Breast epithelium (tissue), 4 donors: ENCODE measurements at regions not wholly inside any gene's neighbourhood (a gene's known extent, or its start where the extent isn't known, plus 50 kb on each side); places are given as distances from the start of the nearest gene placed in this dataset.
"Not testable (repeated sequence)": the region's sequence is repeated elsewhere in the genome, so short reads cannot be mapped to it uniquely, and the experiment has no call there.

Source experiments
- DNase-seq, 2 donors: peaks; one replicate each; pipeline ENCODE4 v3.0.0-alpha.2; 2019; ENCODE audit warnings: low spot score in 2 of 2
- H3K27ac ChIP-seq, 2 donors: fragments of 200-600 bp; sonication (generic) in 1 of 2; one replicate each; pipeline ENCODE4 v1.5.1; 2016 to 2019; ENCODE audit warnings: mild to moderate bottlenecking in 1 of 2
- H3K27me3 ChIP-seq, 2 donors: fragments of 200-600 bp; sonication (generic) in 1 of 2; one replicate each; pipeline versions ENCODE4 v1.5.1 to v1.6.0; 2017 to 2019; ENCODE audit warnings: control low read depth in 1 of 2, mild to moderate bottlenecking in 1 of 2
- H3K36me3 ChIP-seq: fragments of 200-600 bp; one replicate; pipeline ENCODE4 v1.5.1; 2019
- H3K4me1 ChIP-seq, 2 donors: fragments of 200-600 bp; sonication (generic); one replicate each; pipeline ENCODE4 v1.5.1; 2016 to 2019; ENCODE audit warnings: control low read depth in 1 of 2
- H3K4me3 ChIP-seq, 3 donors: fragments of 200-600 bp; sonication (generic); 1 replicate in 2 of 3; 2 replicates in 1 of 3; pipeline ENCODE4 v1.5.1; 2016 to 2019; ENCODE audit warnings: mild to moderate bottlenecking in 3 of 3, moderate library complexity in 2 of 3
- H3K9me3 ChIP-seq, 2 donors: fragments of 200-600 bp; sonication (generic) in 1 of 2; one replicate each; pipeline ENCODE4 v1.5.1; 2016 to 2019; ENCODE audit warnings: control low read depth in 1 of 2
- POLR2A ChIP-seq: fragments of 450-650 bp; IDR thresholded peaks from one replicate; pipeline ENCODE4 v1.6.1; 2016; ENCODE audit warnings: antibody characterized with exemption, mild to moderate bottlenecking, moderate library complexity
- POLR2AphosphoS5 ChIP-seq, 3 donors: sonication (generic); formaldehyde crosslinking; IDR thresholded peaks; one replicate each; pipeline ENCODE4 v1.6.1; 2017; ENCODE audit warnings: antibody characterized with exemption in 3 of 3
- intact Hi-C: fragments of 100-400 bp; cut with DNase I; formaldehyde crosslinking; loops from one replicate; pipeline ENCODE4 v1.15.1; 2023; ENCODE audit warnings: low total_unique reads
- TF ChIP-seq, protein P1 (sequence below), 3 donors: fragments of 450-650 bp; IDR thresholded peaks; one replicate each; pipeline ENCODE4 v1.5.1; 2016 to 2017; ENCODE audit warnings: antibody characterized with exemption in 3 of 3, mild to moderate bottlenecking in 3 of 3, moderate library complexity in 3 of 3

DNA sequence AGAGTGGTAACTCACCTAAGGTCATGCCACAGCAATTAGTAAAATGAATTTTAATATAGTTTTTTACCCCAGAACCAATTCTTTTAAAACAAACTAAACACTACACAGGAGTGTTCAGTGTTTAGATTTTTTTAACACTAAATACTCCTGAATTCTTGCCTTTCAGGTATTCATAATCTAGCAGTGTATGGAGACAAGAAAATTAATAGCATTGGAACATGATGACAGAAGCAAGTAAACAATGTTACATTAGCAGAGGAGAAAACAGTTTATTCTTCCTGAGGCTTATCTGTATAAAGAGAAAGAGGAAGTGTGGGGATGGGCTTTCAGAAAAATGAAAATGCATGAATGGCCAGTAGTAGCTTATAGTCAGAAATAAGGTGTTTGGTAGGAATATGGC lies 222.1 kb upstream of the FAT3 start:
- DNase-seq = no peak
- H3K27ac ChIP-seq = no peak overlapping the region
- intact Hi-C loops = no loop called here
- no peaks in the 10 kb centered on the region for H3K9me3 ChIP-seq
- H3K36me3 ChIP-seq = no peaks in the 10 kb centered on the region
- H3K27me3 ChIP-seq = no peaks in the 10 kb centered on the region
- H3K4me3 ChIP-seq = no peak overlapping the region
- TF ChIP-seq POLR2AphosphoS5 (IDR thresholded peaks at IDR 0.05) (no peak), POLR2A (no peak)
- TF ChIP-seq, protein P1, sequence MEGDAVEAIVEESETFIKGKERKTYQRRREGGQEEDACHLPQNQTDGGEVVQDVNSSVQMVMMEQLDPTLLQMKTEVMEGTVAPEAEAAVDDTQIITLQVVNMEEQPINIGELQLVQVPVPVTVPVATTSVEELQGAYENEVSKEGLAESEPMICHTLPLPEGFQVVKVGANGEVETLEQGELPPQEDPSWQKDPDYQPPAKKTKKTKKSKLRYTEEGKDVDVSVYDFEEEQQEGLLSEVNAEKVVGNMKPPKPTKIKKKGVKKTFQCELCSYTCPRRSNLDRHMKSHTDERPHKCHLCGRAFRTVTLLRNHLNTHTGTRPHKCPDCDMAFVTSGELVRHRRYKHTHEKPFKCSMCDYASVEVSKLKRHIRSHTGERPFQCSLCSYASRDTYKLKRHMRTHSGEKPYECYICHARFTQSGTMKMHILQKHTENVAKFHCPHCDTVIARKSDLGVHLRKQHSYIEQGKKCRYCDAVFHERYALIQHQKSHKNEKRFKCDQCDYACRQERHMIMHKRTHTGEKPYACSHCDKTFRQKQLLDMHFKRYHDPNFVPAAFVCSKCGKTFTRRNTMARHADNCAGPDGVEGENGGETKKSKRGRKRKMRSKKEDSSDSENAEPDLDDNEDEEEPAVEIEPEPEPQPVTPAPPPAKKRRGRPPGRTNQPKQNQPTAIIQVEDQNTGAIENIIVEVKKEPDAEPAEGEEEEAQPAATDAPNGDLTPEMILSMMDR (IDR thresholded peaks at IDR 0.05) = no peak
- no peaks in the 10 kb centered on the region for H3K4me1 ChIP-seq

GRCh38 chr11:91998481-91998880 lies 226.1 kb upstream of the FAT3 start:
- intact Hi-C loops = no loop called here
- TF ChIP-seq, protein P1 (IDR thresholded peaks at IDR 0.05) = no peak
- TF ChIP-seq POLR2AphosphoS5 (IDR thresholded peaks at IDR 0.05) (no peak), POLR2A (no peak)
- DNase-seq = no peak
- H3K27me3 ChIP-seq = no peaks in the 10 kb centered on the region
- H3K4me3 ChIP-seq = no peak overlapping the region
- H3K36me3 ChIP-seq = no peaks in the 10 kb centered on the region
- no peak overlapping the region for H3K27ac ChIP-seq
- no peaks in the 10 kb centered on the region for H3K4me1 ChIP-seq
- no peaks in the 10 kb centered on the region for H3K9me3 ChIP-seq

- TF ChIP-seq POLR2A = no peak
- TF ChIP-seq, protein P1 (IDR thresholded peaks at IDR 0.05) = no peak
- TF ChIP-seq POLR2AphosphoS5 (IDR thresholded peaks at IDR 0.05) = no peak
- Histone ChIP-seq H3K4me3 (no peak overlapping the region), H3K27ac (no peak overlapping the region), H3K27me3 (no peaks in the 10 kb centered on the region), H3K36me3 (no peaks in the 10 kb centered on the region), H3K9me3 (no peaks in the 10 kb centered on the region), H3K4me1 (no peaks in the 10 kb centered on the region)
- no peak for DNase-seq
- intact Hi-C loops = no loop called here
Observed at GRCh38 chr11:91997226-91997625, 227.4 kb upstream of the FAT3 start.

DNA sequence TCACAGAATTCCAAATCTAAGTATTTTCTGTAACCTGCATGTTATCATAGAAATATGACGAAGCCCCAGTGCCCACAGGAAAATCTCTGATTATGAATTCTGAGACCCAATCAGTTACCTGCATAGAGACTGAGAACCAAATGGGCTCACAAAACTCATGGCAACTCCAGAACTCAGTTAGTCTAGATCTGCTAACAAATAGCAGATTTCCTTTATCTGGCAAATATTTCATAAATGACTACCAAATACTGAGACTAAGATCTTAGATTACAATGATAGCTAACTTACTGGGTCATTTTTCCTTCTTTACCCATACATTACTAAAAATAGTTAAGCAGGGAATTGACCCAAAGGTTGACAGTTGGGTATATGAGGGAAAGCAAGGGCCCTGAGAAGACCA lies 228.1 kb upstream of the FAT3 start:
- Histone ChIP-seq H3K27me3 (no peaks in the 10 kb centered on the region), H3K27ac (no peak overlapping the region), H3K9me3 (no peaks in the 10 kb centered on the region), H3K4me1 (no peaks in the 10 kb centered on the region), H3K4me3 (no peak overlapping the region), H3K36me3 (no peaks in the 10 kb centered on the region)
- intact Hi-C loops = no loop called here
- TF ChIP-seq, protein P1 (IDR thresholded peaks at IDR 0.05) = no peak
- TF ChIP-seq POLR2AphosphoS5 (IDR thresholded peaks at IDR 0.05) = no peak
- no peak for TF ChIP-seq POLR2A
- no peak for DNase-seq

DNA sequence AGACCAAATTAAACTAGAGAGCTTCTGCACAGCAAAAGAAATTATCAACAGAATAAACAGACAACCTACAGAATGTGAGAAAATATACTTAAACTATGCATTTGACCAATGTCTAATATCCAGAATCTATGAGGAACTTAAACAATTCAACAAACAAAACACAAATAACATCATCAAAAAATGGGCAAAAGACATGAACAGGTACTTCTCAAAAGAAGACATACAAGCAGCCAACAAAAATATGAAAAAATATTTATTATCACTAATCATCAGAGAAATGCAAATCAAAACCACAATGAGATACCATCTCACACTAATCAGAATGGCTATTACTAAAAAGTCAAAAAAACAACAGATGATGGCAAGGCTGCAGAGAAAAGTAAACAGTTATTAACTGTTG lies 236.2 kb upstream of the FAT3 start:
- not testable (repeated sequence) for H3K9me3 ChIP-seq, H3K36me3 ChIP-seq, H3K27ac ChIP-seq, H3K4me1 ChIP-seq, H3K27me3 ChIP-seq, DNase-seq, H3K4me3 ChIP-seq
- intact Hi-C loops = loop anchor here (5.0 to 10.0 kb wide), 2 partner anchors 256 to 574 kb away; no protein-coding TSS in a partner anchor

- TF ChIP-seq POLR2AphosphoS5 (IDR thresholded peaks at IDR 0.05) = no peak
- TF ChIP-seq, protein P1 (IDR thresholded peaks at IDR 0.05) = no peak
- TF ChIP-seq POLR2A = no peak
- Histone ChIP-seq H3K4me1 (no peaks in the 10 kb centered on the region), H3K4me3 (no peak overlapping the region), H3K27me3 (no peaks in the 10 kb centered on the region), H3K27ac (no peak overlapping the region), H3K9me3 (no peaks in the 10 kb centered on the region), H3K36me3 (no peaks in the 10 kb centered on the region)
- DNase-seq = no peak
- intact Hi-C loops = loop anchor here (5.0 to 10.0 kb wide), 2 partner anchors 259 to 576 kb away; no protein-coding TSS in a partner anchor
Observed at GRCh38 chr11:91986218-91986617, 238.4 kb upstream of the FAT3 start.
